ENCODE measurements at regions not wholly inside any gene's neighbourhood (a gene's known extent, or its start where the extent isn't known, plus 50 kb on each side); places are given as distances from the start of the nearest gene placed in this dataset.

GRCh38 chr1:168826269-168826668 is 97.3 kb upstream of the DPT start:
- Histone ChIP-seq H3K27me3 (replicated peaks) (no peaks in the 10 kb centered on the region), H3K27ac (no peak overlapping the region), H3K4me3 (ENCODE audit: low read depth, low read length) (no peak overlapping the region), H3K36me3 (replicated peaks) (no peaks in the 10 kb centered on the region)
- in situ Hi-C loops (cut with HindIII; ENCODE audit: low pct_ligation_motif_present, low sequenced_read_pairs) = no loop called here
- DNase-seq = no peak
- no peak for TF ChIP-seq CTCF (IDR thresholded peaks at IDR 0.05; ENCODE audit: low read depth, low read length, missing control alignments)

GRCh38 chr1:168827557-168827956 is 98.6 kb upstream of the DPT start:
- Histone ChIP-seq H3K36me3 (replicated peaks) (no peaks in the 10 kb centered on the region), H3K4me3 (ENCODE audit: low read depth, low read length) (no peak overlapping the region), H3K27ac (no peak overlapping the region), H3K27me3 (replicated peaks) (no peaks in the 10 kb centered on the region)
- DNase-seq = no peak
- TF ChIP-seq CTCF (IDR thresholded peaks at IDR 0.05; ENCODE audit: low read depth, low read length, missing control alignments) = no peak
- in situ Hi-C loops (cut with HindIII; ENCODE audit: low pct_ligation_motif_present, low sequenced_read_pairs) = no loop called here

GRCh38 chr1:168829876-168830275 is 100.9 kb upstream of the DPT start:
- Histone ChIP-seq H3K27ac (no peak overlapping the region), H3K36me3 (replicated peaks) (no peaks in the 10 kb centered on the region), H3K4me3 (ENCODE audit: low read depth, low read length) (no peak overlapping the region), H3K27me3 (replicated peaks) (no peaks in the 10 kb centered on the region)
- no peak for DNase-seq
- no peak for TF ChIP-seq CTCF (IDR thresholded peaks at IDR 0.05; ENCODE audit: low read depth, low read length, missing control alignments)
- in situ Hi-C loops (cut with HindIII; ENCODE audit: low pct_ligation_motif_present, low sequenced_read_pairs) = no loop called here

GRCh38 chr1:168830562-168830961 is 101.6 kb upstream of the DPT start:
- in situ Hi-C loops (cut with HindIII; ENCODE audit: low pct_ligation_motif_present, low sequenced_read_pairs) = no loop called here
- H3K27ac ChIP-seq = no peak overlapping the region
- DNase-seq = no peak
- no peaks in the 10 kb centered on the region for H3K27me3 ChIP-seq (replicated peaks)
- no peak for TF ChIP-seq CTCF (IDR thresholded peaks at IDR 0.05; ENCODE audit: low read depth, low read length, missing control alignments)
- H3K4me3 ChIP-seq (ENCODE audit: low read depth, low read length) = no peak overlapping the region
- no peaks in the 10 kb centered on the region for H3K36me3 ChIP-seq (replicated peaks)

- DNase-seq = no peak
- Histone ChIP-seq H3K4me3 (ENCODE audit: low read depth, low read length) (no peak overlapping the region), H3K27me3 (replicated peaks) (no peaks in the 10 kb centered on the region), H3K27ac (no peak overlapping the region), H3K36me3 (replicated peaks) (no peaks in the 10 kb centered on the region)
- in situ Hi-C loops (cut with HindIII; ENCODE audit: low pct_ligation_motif_present, low sequenced_read_pairs) = no loop called here
- no peak for TF ChIP-seq CTCF (IDR thresholded peaks at IDR 0.05; ENCODE audit: low read depth, low read length, missing control alignments)
Observed at GRCh38 chr1:168832661-168833060, 103.7 kb upstream of the DPT start.

GRCh38 chr1:168833362-168833761 is 104.4 kb upstream of the DPT start:
- Histone ChIP-seq H3K27ac (no peak overlapping the region), H3K36me3 (replicated peaks) (no peaks in the 10 kb centered on the region), H3K4me3 (ENCODE audit: low read depth, low read length) (no peak overlapping the region), H3K27me3 (replicated peaks) (no peaks in the 10 kb centered on the region)
- in situ Hi-C loops (cut with HindIII; ENCODE audit: low pct_ligation_motif_present, low sequenced_read_pairs) = no loop called here
- DNase-seq = no peak
- no peak for TF ChIP-seq CTCF (IDR thresholded peaks at IDR 0.05; ENCODE audit: low read depth, low read length, missing control alignments)

Measured in brain microvascular endothelial cell (primary cell).